HK-2 (cell line): ENCODE measurements at regions not wholly inside any gene's neighbourhood (a gene's known extent, or its start where the extent isn't known, plus 50 kb on each side); places are given as distances from the start of the nearest gene placed in this dataset.

Experiments
- DNase-seq: peaks from one replicate; pipeline ENCODE4 v3.0.0-alpha.2; 2018; ENCODE audit not compliant: unreplicated experiment

DNA sequence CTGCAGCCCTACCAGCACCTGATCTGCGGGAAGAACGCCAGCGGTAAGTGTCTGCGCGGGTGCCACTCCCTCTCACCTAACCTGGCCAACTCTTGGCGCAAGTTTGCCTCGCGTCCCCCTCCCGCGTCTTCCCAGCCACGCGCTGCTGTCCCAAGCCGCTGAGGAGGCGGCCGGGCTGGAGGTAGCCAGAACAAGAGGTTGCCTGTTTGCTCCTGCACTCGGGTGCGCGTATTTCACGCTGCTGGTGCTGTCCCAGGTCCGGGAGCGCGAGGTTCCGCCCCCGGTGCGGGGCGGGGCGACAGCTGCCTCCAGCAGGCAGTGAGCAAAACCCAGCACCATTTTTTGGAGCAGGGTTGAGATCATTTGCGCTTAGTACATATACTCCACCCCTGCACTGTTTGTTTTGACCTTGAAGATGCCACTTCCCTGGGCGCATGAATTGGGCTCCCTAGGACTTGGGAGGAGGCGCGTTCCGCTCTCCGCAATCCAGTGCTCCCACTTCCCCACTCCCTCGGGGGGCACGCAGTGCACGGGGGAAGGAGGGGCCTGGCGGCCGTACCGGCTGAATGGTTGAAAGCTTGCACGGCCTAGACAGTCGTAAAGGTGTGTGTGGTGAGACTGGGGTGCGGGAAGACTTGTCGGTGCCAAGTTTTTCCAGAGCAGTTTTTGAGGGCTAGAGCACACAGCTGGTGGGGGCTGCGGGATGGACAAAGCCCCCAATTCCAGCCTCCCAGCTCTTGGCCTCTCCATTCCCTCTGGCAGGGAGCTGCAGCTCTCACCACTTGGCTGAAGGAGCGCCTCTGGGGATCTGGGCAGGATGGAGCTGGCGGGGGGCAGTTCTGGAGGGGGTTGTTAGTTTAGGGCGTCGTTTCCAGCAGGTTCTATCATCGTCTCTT is 226.9 kb upstream of the CRY1 start:
- DNase-seq = peak; percentile 62

DNA sequence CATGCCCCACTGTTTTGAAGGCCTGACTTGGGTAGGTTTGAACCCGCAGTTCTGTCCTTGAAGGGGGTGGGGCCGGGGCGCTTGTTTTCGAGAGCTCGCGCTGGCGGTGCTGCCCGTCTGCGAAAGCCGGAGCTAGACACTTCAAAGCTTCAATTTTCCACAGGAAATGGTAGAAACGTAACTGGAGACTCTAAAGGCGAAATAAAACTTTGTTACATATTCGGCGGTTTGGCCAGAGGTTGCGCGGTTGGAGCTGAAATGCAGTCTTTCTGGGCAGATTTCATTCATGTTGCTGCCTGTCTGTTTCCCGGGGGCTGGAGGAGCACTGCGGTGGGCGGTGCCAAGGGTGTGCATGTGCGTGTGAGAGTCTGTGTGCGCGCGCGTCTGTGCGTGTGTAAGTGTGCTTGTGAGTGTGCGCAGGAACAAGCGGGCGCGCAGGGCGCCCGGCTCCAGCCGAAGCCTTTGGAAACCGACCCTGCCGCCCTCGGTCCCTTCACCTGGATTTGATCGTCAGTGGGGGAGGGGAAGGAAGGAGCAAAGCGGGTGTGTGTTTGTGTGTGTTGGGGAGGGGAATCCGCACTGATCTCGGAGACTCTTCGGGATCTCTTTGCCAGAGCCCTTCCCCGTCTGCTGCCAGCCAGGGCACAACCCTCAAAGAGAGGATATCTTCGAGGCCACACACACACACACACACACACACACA is 227.7 kb upstream of the CRY1 start:
- no peak for DNase-seq

- DNase-seq = no peak
Measured at GRCh38 chr12:107322063-107322462, 228.7 kb upstream of the CRY1 start.

- DNase-seq = no peak
Measured at GRCh38 chr12:107325075-107325608, 231.8 kb upstream of the CRY1 start.

GRCh38 chr12:107326237-107326636 is 232.9 kb upstream of the CRY1 start:
- DNase-seq = no peak

- no peak for DNase-seq
Measured at GRCh38 chr12:107327651-107328182, 234.4 kb upstream of the CRY1 start.

- DNase-seq = peak; percentile 80
Measured at GRCh38 chr12:107328442-107329133, 235.2 kb upstream of the CRY1 start.

DNA sequence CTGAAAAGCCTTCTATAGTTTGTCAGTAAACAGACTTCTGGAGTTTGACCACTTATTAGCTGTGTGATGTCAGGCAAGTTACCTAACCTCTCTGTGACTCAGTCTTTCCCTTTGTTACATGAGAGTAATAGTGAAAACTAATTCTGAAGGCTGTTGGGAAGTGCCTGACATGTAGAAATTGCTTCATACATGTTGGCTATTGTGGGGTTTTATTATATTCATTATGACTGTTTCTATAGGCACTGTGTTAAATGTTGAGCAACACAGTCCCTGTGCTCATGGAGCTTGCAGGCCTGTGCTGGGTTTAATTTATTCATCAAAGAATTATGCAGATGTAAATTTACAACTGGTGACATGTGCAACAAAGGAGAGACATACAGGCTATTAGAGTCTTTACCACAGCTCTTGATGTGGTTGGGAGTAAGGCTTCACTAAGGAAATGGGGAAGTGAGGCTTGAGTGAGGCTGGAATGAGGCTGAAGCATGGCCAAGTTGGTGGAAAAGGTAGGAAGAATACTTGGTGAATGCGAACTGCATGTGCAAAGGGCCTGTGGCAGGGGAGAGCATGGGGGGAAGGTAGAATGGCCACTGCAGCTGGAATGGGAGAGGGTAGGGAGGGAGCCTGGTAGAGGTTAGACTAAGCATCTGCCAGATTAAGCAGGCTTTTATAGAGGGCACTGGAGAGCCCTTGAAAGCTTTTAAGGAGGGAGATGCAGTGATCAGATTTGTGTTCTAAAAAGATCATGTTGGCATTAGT is 236.4 kb upstream of the CRY1 start:
- DNase-seq = no peak

DNA sequence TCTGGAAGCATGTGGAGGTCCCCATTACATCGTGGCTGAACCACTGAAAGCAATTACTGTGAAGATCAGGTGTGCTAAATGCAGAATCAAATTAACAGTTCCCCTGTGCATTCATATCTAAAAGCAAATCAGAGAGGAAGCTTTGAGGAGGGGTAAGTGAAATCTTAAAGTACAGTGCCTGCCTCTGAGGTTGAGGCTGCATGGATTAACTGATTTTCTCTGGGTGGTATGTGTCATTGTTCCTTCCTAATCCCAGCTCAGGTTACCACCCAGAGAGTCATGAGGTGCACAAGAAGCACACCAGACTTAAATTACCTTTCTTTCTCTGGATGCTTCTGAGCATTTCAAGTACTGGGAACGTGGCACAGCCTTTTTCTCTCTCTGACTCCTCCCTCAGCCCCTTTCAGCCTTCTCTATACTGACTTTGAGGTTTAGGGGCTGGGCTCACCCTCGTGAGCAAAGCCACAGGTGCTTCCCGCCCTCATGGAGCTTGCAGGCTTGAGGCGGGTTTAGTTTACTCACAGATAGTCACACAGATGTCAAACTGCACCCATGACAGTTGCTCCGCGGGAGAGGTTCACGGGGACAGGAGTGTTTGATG is 237.6 kb upstream of the CRY1 start:
- no peak for DNase-seq

DNA sequence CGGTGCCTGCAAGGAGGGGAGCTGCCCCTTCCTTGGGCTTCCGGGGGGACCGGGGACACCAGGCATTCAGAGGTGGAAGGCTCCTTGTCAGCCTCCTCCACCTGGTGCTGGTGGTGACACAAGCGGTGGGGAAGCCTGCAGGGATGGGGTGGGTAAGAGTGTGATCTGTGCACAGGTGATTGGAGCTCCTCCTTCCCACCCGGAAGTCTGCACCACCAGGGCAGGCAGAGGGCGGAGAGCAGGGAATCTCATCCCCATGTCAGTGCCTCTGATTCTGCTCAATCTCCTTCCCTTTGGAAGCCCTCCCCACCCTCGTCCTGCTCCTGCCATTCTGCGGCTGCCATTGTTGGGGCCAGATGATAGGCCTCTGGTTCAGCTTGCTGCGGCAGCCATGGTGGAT is 238.1 kb upstream of the CRY1 start:
- DNase-seq = no peak

- DNase-seq = no peak
Measured at GRCh38 chr12:107331912-107332311, 238.6 kb upstream of the CRY1 start.

DNA sequence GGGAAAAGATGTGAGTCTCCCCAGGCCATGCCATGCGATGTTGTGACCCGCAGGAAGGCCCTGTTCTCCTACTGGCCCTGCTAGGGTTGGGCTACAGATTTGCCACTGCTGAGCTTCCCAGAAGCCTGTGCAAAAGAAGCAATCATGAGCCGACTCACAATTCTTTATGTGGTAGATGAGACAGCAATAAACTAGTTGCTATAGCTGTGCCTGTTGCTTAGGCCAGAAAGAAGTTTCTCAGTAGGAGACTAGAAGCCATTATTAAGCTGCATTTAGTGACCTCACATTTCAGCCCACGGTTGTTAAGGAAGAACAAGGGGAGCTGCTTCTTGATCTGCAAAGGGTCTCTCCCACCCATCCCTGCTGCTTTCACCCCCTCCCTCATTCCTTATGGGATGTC is 239.4 kb upstream of the CRY1 start:
- DNase-seq = no peak

DNA sequence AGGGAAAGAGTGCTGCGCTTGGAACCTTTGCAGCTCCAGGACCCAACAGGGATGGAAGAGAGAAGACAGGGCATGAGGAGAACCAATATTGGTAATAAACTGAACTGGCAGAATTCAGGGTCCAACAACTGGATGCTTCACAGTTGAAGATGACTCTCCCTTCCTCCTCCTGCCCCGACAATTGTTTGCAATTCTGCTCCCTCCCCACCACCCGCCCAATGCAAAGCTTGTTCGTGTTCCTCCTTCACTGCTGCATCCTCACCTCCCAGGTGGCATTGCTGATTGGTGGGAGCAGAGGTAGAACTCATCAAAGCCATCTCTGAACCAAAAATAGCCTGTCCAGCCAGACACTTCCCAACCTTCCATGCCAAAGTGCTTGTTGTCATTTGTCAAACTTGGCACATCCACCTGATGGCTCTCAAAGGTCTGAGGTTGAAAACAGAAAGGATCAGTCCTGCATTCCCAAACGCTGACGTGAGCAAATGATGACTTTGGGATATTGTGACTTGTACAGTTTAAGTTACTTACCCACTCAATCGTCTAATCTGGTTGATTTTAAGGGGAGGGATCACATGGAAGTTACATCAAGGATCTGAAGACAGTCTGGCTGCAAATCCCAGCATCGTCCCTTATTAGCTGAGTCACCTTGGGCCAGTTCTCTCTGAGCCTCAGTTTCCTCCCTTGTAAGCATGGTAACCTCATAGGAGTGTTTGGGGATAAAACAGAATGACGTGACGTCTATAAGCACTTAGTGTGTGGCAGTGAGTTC is 242.6 kb upstream of the CRY1 start:
- DNase-seq = no peak

- DNase-seq = no peak
Measured at GRCh38 chr12:107336695-107337094, 243.3 kb upstream of the CRY1 start.

- no peak for DNase-seq
Measured at GRCh38 chr12:107337346-107338095, 244.2 kb upstream of the CRY1 start.

- no peak for DNase-seq
Measured at GRCh38 chr12:107339487-107339886, 246.1 kb upstream of the CRY1 start.

DNA sequence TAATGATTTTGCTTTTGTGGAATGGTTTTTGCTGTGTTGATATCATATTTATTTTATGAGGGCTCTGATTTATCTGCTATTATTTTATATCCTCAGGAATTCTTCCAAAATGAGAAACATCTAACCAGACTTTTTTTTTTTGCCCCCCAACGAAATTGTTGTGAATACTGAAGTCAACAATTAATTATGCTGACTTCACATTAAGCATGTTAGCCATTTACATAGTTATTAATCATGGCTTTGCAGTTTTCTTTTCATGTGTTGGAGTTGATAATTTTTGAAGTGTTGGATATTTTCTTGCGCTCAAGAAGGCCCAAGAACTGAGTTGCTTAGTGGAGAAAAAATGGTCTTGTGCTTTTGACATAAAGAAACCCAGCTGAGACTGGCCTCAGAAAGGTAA is 246.6 kb upstream of the CRY1 start:
- DNase-seq = no peak

DNA sequence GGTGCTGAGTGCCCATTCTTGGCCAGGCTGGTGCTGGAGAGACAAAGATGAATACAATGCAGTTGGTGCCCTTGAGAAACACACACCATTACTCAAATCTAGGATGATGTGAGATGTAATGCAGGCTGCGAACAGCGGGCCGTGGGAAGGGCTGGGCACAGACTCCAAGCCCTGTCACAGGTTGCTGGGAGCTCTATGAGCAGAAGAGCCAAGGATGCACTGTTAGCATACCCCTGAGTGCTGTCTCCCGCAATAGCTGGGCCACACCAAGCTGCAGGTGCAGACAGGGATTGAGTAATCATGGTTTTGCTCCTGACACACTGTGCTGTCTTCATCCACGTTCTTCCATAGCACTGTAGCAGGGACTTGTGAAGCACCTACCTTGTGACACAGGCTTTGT is 247.5 kb upstream of the CRY1 start:
- DNase-seq = no peak

DNA sequence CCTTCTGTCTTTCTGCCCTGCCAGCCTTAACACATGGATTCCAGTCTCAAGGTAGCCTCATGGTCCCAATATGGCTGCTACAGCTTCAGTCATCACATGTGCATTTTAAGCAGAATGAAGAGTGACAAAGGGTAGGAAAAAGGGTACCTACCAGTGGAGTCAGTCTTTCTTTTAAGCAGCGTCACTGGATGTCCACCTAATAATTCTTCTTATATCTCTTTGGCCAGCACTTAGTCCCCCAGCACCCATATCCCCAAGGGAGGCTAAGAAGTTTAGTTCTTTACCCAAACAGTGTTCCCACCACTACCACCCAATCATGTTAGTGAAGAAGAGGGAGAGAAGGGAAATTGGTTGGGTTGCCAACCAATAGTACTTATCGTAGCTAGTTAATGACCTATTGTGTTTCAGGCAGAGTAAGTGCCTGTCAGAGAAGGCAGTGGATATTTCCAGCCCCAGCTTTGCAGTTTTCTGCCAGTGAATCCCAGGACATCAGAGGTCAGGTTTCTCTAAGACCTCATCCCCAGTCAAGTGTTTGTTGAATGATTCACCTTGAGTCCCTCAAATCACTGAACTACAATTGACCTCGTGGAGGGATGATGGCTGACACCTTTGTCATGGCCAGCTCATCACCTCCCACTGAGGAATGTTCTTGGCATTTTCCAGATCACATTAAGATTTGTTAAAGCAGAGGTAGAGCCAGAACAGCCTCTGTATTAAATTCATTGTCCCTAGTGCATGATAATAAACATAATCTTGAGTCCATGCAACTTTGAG is 250.9 kb upstream of the CRY1 start:
- DNase-seq = peak; percentile 69
